ENCODE measurements at regions not wholly inside any gene's neighbourhood (a gene's known extent, or its start where the extent isn't known, plus 50 kb on each side); places are given as distances from the start of the nearest gene placed in this dataset.

GRCh38 chr5:57598097-57598496 lies 115.5 kb upstream of the ACTBL2 start:
- no peak for TF ChIP-seq CTCF (IDR thresholded peaks at IDR 0.05; ENCODE audit: low read depth, low read length)
- no peak overlapping the region for H3K4me3 ChIP-seq (ENCODE audit: low read depth, low read length)

GRCh38 chr5:57595523-57595991 lies 112.9 kb upstream of the ACTBL2 start:
- TF ChIP-seq CTCF (IDR thresholded peaks at IDR 0.05; ENCODE audit: low read depth, low read length): no peak
- H3K4me3 ChIP-seq (ENCODE audit: low read depth, low read length): no peak overlapping the region

GRCh38 chr5:57594436-57594835 lies 111.8 kb upstream of the ACTBL2 start:
- TF ChIP-seq CTCF (IDR thresholded peaks at IDR 0.05; ENCODE audit: low read depth, low read length): no peak
- no peak overlapping the region for H3K4me3 ChIP-seq (ENCODE audit: low read depth, low read length)

- no peak overlapping the region for H3K4me3 ChIP-seq (ENCODE audit: low read depth, low read length)
- TF ChIP-seq CTCF (IDR thresholded peaks at IDR 0.05; ENCODE audit: low read depth, low read length): no peak
Observed at GRCh38 chr5:57592236-57592635, 109.6 kb upstream of the ACTBL2 start.

GRCh38 chr5:57586649-57587048 lies 104.0 kb upstream of the ACTBL2 start:
- H3K4me3 ChIP-seq (ENCODE audit: low read depth, low read length): no peak overlapping the region
- no peak for TF ChIP-seq CTCF (IDR thresholded peaks at IDR 0.05; ENCODE audit: low read depth, low read length)

GRCh38 chr5:57582578-57583070 lies 100.0 kb upstream of the ACTBL2 start:
- no peak overlapping the region for H3K4me3 ChIP-seq (ENCODE audit: low read depth, low read length)
- TF ChIP-seq CTCF (IDR thresholded peaks at IDR 0.05; ENCODE audit: low read depth, low read length): no peak

GRCh38 chr5:57581772-57582171 lies 99.2 kb upstream of the ACTBL2 start:
- no peak for TF ChIP-seq CTCF (IDR thresholded peaks at IDR 0.05; ENCODE audit: low read depth, low read length)

More at GRCh38 chr5:57581772-57582171, 99.2 kb upstream of the ACTBL2 start:
- H3K4me3 ChIP-seq (ENCODE audit: low read depth, low read length): no peak overlapping the region
